ENCODE measurements at regions not wholly inside any gene's neighbourhood (a gene's known extent, or its start where the extent isn't known, plus 50 kb on each side); places are given as distances from the start of the nearest gene placed in this dataset.

DNA sequence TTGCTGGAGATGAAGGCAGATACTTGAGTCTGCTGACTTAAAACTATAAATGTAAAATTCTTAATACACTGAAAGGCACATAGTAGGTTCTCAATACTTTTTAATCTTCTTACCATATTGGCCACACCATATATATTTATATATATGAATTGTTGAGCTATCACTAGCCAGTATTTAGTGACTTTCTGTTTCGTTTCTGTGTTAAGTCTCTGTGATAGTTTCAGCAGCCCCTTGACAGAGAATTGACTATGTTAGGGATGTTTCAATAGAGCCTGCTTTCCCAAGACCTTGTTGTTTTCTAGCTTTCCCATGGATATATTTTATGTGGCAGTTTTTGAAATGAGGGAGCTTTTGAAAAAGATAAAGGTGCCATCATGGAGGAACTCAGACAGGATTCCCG is 206.5 kb upstream of the GOT2 start:
- TF ChIP-seq, protein P1, sequence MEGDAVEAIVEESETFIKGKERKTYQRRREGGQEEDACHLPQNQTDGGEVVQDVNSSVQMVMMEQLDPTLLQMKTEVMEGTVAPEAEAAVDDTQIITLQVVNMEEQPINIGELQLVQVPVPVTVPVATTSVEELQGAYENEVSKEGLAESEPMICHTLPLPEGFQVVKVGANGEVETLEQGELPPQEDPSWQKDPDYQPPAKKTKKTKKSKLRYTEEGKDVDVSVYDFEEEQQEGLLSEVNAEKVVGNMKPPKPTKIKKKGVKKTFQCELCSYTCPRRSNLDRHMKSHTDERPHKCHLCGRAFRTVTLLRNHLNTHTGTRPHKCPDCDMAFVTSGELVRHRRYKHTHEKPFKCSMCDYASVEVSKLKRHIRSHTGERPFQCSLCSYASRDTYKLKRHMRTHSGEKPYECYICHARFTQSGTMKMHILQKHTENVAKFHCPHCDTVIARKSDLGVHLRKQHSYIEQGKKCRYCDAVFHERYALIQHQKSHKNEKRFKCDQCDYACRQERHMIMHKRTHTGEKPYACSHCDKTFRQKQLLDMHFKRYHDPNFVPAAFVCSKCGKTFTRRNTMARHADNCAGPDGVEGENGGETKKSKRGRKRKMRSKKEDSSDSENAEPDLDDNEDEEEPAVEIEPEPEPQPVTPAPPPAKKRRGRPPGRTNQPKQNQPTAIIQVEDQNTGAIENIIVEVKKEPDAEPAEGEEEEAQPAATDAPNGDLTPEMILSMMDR (IDR thresholded peaks at IDR 0.05) = no peak
- no peak for TF ChIP-seq POLR2A (IDR thresholded peaks at IDR 0.05)

Data from lower leg skin (tissue), 3 donors.